GM12891 (cell line): ENCODE measurements at regions not wholly inside any gene's neighbourhood (a gene's known extent, or its start where the extent isn't known, plus 50 kb on each side); places are given as distances from the start of the nearest gene placed in this dataset.

Source experiments
- PAX5 ChIP-seq: IDR thresholded peaks from 2 replicates; pipeline ENCODE4 v1.6.1; 2011; ENCODE audit warnings: low read length, moderate library complexity, mild to moderate bottlenecking; ENCODE audit not compliant: insufficient read depth, severe bottlenecking
- POLR2A ChIP-seq: IDR thresholded peaks from 2 replicates; pipeline ENCODE4 v1.6.1; 2011; ENCODE audit warnings: low read depth, low read length, control low read depth
- POLR2AphosphoS5 ChIP-seq: IDR thresholded peaks from 2 replicates; pipeline ENCODE4 v1.6.1; 2011; ENCODE audit warnings: low read depth, low read length, control low read depth
- POU2F2 ChIP-seq: IDR thresholded peaks from 2 replicates; pipeline ENCODE4 v1.6.1; 2011; ENCODE audit warnings: low read depth, mild to moderate bottlenecking, control low read depth, low read length, moderate library complexity
- SPI1 ChIP-seq: IDR thresholded peaks from 2 replicates; pipeline ENCODE4 v1.6.1; 2011; ENCODE audit warnings: low read depth, low read length, control low read depth
- TAF1 ChIP-seq: IDR thresholded peaks from 2 replicates; pipeline ENCODE4 v1.6.1; 2011; ENCODE audit warnings: low read depth, low read length, control low read depth

GRCh38 chr13:65074248-65074647 is 2155.9 kb downstream of the PCDH9 start:
- TF ChIP-seq POLR2AphosphoS5, result no peak
- no peak for TF ChIP-seq POLR2A
- TF ChIP-seq SPI1, result no peak
- no peak for TF ChIP-seq TAF1
- no peak for TF ChIP-seq POU2F2
- no peak for TF ChIP-seq PAX5
